HG02973 (cell line): ENCODE measurements at regions not wholly inside any gene's neighbourhood (a gene's known extent, or its start where the extent isn't known, plus 50 kb on each side); places are given as distances from the start of the nearest gene placed in this dataset.

Source experiments
- ATAC-seq: cut with Tn5 transposase; IDR thresholded peaks from one replicate; pipeline ENCODE4 v1.9.1; 2021; ENCODE audit warnings: moderate library complexity; ENCODE audit not compliant: unreplicated experiment

GRCh38 chr10:2476218-2476811 is 591.0 kb upstream of the PFKP start:
- ATAC-seq, result no peak

GRCh38 chr10:2475711-2476217 is 591.6 kb upstream of the PFKP start:
- ATAC-seq, result no peak

- ATAC-seq, result no peak
These were observed 595.5 kb upstream of the PFKP start for GRCh38 chr10:2471811-2472210.

GRCh38 chr10:2469802-2470201 is 597.5 kb upstream of the PFKP start:
- ATAC-seq, result no peak

- ATAC-seq, result no peak
These were observed 602.9 kb upstream of the PFKP start for GRCh38 chr10:2464483-2464882.

- ATAC-seq, result no peak
These were observed 604.0 kb upstream of the PFKP start for GRCh38 chr10:2463316-2463715.

- no peak for ATAC-seq
These were observed 604.8 kb upstream of the PFKP start for GRCh38 chr10:2462581-2462980.

GRCh38 chr10:2460812-2461211 is 606.5 kb upstream of the PFKP start:
- no peak for ATAC-seq

GRCh38 chr10:2459713-2460112 is 607.6 kb upstream of the PFKP start:
- ATAC-seq, result no peak

GRCh38 chr10:2456834-2457233 is 610.5 kb upstream of the PFKP start:
- ATAC-seq, result no peak

- ATAC-seq, result no peak
These were observed 622.0 kb upstream of the PFKP start for GRCh38 chr10:2445370-2445769.

GRCh38 chr10:2439983-2440382 is 627.4 kb upstream of the PFKP start:
- ATAC-seq, result no peak

GRCh38 chr10:2439000-2439399 is 628.3 kb upstream of the PFKP start:
- no peak for ATAC-seq

GRCh38 chr10:2438248-2438939 is 629.0 kb upstream of the PFKP start:
- ATAC-seq, result no peak

GRCh38 chr10:2436933-2437332 is 630.4 kb upstream of the PFKP start:
- no peak for ATAC-seq

GRCh38 chr10:2431961-2432360 is 635.4 kb upstream of the PFKP start:
- no peak for ATAC-seq

- no peak for ATAC-seq
These were observed 639.9 kb upstream of the PFKP start for GRCh38 chr10:2427412-2427811.

- ATAC-seq, result no peak
These were observed 642.0 kb upstream of the PFKP start for GRCh38 chr10:2425320-2425719.

- no peak for ATAC-seq
These were observed 652.8 kb upstream of the PFKP start for GRCh38 chr10:2414562-2414961.

GRCh38 chr10:2414039-2414438 is 653.3 kb upstream of the PFKP start:
- no peak for ATAC-seq

- ATAC-seq, result no peak
These were observed 657.3 kb upstream of the PFKP start for GRCh38 chr10:2410049-2410448.

GRCh38 chr10:2401459-2401858 is 664.1 kb upstream of the ADARB2 start:
- no peak for ATAC-seq

- ATAC-seq, result no peak
These were observed 662.2 kb upstream of the ADARB2 start for GRCh38 chr10:2399482-2399881.
